ENCODE measurements at regions not wholly inside any gene's neighbourhood (a gene's known extent, or its start where the extent isn't known, plus 50 kb on each side); places are given as distances from the start of the nearest gene placed in this dataset.

GRCh38 chr2:12960671-12961070 is 243.9 kb downstream of the TRIB2 start (continued):
- TF ChIP-seq CHD7 (IDR thresholded peaks at IDR 0.05; ENCODE audit: insufficient replicate concordance, low read length) (no peak), SP4 (IDR thresholded peaks at IDR 0.05; ENCODE audit: low read length) (no peak), CREB1 (IDR thresholded peaks at IDR 0.05) (no peak), NRF1 (IDR thresholded peaks at IDR 0.05; ENCODE audit: low read depth, low read length) (no peak)

All from H1 (cell line).